ENCODE measurements at regions not wholly inside any gene's neighbourhood (a gene's known extent, or its start where the extent isn't known, plus 50 kb on each side); places are given as distances from the start of the nearest gene placed in this dataset.
"Not testable (repeated sequence)": the region's sequence is repeated elsewhere in the genome, so short reads cannot be mapped to it uniquely, and the experiment has no call there.

GRCh38 chr5:86289786-86290185, 328.0 kb upstream of the COX7C start:
- not testable (repeated sequence) for DNase-seq

DNA sequence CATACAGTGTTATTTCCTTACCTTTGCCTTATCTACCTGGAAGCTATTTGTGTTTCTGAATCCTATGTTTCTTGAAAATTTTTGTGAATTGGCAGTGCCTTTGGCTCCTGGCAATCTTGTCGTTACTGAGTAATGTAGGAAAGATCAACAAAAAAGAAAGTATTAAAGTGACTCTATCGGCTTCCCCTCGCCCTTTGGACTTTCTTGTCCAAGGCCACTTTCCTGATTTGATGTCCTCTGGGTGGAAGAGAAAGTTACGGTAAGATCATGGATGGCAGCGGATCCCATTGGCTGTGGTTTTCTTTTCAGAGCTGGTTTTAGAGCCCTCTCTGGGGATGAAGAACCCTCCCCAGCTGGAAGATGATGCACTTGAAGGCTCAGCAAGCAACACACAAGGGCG, 324.9 kb upstream of the COX7C start:
- not testable (repeated sequence) for DNase-seq

- not testable (repeated sequence) for DNase-seq
Measured at GRCh38 chr5:86302643-86303042, 315.1 kb upstream of the COX7C start.

- DNase-seq = peak; percentile 2 to 14
Measured at GRCh38 chr5:86305050-86305449, 312.7 kb upstream of the COX7C start.

DNA sequence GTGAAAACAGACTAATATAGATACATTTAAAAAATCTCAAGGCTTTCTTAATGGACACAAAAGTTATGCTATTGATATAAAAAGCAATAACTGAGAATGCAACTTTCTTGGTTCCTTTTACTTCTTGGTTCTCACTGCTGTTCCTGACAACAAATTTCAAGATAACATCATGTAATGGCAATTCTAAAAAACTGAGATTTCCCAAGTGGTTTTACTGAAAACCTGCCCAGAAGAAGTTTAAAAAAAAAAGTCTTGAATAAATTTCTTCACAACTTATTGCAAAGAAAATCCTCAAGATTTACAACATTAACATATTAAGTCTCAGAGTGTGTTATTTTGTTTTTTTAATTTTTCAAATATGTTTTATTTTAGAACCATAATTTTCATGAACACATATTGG, 302.8 kb upstream of the COX7C start:
- DNase-seq = no peak

DNA sequence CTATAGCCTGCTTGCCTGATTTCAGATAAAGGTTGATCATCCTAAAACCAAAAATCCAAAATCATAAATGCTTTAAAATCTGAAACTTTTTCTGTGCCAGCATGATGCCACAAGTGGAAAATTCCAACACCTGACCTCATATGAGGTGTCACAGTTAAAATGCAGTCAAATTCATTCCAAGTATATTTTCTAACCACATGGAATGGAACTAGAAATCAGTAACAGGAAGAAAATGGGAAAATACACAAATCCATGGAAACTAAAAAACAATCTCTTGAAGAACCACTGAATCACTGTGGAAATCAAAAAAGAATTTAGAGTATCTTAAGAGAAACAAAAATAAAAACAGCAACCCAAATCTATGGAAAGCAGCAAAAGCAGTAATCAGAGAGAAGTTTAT, 297.5 kb upstream of the COX7C start:
- no peak for DNase-seq

- DNase-seq = no peak
Measured at GRCh38 chr5:86329318-86329717, 288.4 kb upstream of the COX7C start.

DNA sequence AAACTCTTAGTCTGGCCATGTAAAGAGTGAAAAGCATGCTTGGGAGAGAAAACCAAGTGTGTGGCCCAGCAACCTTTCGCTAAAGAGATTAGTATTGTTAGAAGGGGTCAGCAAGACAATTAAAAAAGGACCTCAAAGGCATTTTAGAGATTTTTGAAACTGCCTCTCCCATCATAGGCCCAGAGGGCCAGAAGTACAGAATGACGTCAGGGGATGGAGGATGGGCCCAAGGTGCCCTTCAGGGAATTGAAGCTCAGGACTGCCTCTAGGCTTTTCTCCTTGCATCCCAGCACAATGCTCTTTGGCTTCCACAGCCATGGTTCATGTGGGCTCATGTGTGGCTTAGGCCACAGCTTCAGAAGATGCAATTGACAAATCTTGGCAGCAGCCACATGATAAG, 287.0 kb upstream of the COX7C start:
- DNase-seq = no peak

- DNase-seq = no peak
Measured at GRCh38 chr5:86332851-86333250, 284.9 kb upstream of the COX7C start.

DNA sequence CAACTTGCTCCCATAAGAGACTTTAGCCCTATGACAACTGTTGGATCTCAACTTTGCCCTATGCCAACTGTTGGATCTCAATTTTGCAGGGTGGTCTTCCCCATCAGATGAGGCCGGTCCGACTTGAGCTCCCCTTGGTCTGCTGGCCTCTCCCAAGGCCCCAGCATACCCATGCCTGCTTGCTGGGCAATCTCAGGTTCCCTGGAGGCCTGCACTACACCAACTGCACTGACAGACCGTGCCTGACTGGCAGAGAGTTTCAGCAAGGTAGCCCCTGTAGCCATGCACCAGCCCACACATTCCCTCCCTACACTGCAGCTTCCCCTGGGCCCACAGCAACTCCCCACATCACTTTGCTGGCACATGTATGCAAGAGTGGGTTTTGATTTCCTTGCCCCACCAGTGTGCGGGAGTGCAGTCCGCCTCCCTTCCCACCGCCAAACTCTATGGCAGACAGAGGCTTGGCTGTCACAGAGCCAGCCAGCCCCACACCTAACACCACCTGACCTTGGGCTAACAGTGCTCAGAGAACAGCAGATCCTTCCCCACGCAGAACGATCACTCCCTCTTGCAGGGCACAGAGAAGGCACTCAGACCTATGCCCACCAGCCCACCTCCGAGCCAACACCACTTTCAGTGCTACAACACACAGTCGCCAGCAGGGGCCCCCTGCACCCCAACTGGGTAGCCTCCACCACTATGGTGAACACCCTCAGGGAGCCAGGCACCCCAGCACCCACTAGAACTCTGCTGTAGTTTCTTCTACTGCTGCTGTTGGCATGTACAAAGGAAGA, 279.9 kb upstream of the COX7C start:
- no peak for DNase-seq

- no peak for DNase-seq
Measured at GRCh38 chr5:86354664-86355063, 263.1 kb upstream of the COX7C start.

DNA sequence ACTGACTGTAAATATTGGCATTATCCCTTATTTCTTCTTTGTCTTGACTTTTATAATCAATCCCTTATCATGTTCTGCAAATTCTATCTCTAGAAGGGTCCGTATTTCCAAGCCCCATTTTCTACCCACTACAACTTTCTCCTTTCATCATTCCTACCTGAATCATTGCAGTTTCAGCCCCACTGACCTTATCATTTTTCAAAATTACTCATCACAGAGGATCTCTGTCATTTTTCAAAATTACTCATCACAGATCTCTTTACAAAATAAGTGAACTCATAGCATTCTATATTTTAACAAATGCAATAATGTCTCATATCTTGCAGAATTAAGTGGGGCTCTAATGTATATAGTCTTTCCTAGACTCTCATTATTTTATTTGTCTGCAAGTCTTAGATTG, 256.9 kb upstream of the COX7C start:
- no peak for DNase-seq

DNA sequence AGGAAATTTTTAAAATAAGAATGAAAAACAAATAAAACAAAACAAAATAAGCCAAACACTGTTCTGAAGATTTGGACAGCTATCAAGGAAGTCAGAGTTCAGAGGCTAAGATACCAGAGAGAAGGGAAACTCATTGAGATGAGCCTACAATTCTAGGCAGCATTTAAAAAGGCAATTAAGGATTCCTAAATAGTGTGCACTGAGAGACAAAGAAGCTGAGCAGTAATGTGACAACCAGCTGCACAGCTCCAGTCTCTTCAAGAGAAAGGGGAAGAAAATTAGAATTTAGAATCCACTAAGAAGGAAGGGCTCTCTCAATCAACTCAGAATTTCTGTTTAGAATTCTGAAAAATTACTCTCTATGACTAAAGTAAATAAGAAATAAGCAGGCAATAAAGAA, 246.7 kb upstream of the COX7C start:
- DNase-seq = no peak

- no peak for DNase-seq
Measured at GRCh38 chr5:86374611-86375010, 243.1 kb upstream of the COX7C start.

GRCh38 chr5:86376214-86376613, 241.5 kb upstream of the COX7C start:
- no peak for DNase-seq

- no peak for DNase-seq
Measured at GRCh38 chr5:86403190-86403589, 214.6 kb upstream of the COX7C start.

- DNase-seq = no peak
Measured at GRCh38 chr5:86404256-86404655, 213.5 kb upstream of the COX7C start.

DNA sequence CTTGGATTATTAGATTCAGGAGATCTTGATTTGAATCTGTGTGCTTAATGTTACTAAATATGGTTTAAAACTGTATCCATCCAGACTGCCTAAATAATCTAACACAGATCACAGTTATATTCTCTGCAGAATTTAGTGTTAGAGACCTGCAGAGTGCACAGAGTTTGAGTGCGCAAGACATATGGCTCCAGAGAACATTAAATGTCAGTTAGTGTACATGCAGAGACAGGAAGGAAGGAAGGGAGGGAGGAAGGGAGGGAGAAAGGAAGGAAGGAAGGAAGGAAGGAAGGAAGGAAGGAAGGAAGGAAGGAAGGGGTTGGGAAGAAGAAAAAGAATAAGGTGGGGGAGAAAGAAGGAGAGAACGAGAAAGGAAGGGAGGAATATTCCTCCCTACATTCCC, 210.0 kb upstream of the COX7C start:
- DNase-seq = no peak

- no peak for DNase-seq
Measured at GRCh38 chr5:86411596-86411995, 206.1 kb upstream of the COX7C start.

DNA sequence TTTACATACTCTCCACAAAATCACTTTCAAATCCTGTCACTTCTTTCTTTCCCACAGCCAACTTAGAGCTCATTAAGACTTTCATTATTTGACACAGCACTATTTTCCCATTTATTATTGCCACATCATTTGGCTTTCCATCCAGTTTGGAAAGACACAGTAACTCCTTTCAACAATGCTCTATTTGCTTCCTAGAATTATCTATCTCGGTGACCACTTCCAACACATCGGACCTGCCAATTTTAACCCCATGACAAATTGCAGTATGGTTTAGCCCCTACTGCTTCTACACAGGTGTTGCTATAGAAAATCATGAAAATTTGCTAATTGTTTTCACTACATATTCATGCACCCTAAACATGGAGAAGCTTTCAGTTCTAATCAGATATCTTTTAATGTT, 190.6 kb upstream of the COX7C start:
- DNase-seq = no peak

DNA sequence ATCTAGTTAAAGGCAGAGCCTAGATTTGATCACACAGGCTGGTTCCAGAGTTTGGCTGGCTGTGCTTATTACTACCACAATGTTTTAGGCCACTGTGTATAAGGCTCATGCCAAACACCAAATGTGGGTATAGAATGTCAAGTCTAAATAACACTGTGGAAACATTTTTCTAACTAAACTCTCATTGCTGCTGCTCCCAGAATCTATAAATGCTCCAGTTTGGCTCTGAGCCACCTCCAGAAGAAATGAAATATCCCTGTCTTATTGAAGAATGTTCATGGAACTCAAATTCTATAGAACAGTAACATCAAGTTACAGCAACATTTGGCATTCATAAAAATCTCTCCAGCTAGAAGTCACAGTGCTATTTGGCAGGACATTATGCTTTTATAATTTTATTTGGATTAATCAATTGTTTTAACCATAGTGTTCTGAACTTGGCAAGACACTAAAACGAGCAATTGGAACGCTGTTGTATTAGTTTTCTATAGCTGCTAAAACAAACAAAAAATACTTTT, 178.1 kb upstream of the COX7C start:
- no peak for DNase-seq

- no peak for DNase-seq
Measured at GRCh38 chr5:86442036-86442745, 175.6 kb upstream of the COX7C start.

DNA sequence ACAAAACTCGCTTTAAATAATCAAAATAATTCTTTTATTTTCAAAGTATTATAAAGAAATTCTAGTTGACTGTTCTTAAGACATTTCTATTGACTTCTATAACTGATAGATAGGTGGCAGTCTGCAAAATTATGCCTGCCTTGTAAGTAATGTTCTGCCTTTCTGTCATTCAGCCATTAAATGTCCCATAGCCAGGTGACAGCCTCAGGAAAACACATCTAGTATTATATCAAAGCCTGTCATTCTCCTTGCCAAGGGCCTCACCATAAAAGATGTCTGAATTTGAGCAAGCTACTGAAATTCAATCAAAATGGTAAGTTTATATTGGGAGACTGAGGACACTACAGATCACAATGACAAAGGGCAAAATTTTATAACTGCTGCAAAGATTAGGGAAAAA, 170.4 kb upstream of the COX7C start:
- no peak for DNase-seq

- DNase-seq = no peak
Measured at GRCh38 chr5:86452251-86452650, 165.5 kb upstream of the COX7C start.

All from inflammatory macrophage treated with lipopolysaccharide for 1 hour (primary cell).